ENCODE measurements at regions not wholly inside any gene's neighbourhood (a gene's known extent, or its start where the extent isn't known, plus 50 kb on each side); places are given as distances from the start of the nearest gene placed in this dataset.

DNA sequence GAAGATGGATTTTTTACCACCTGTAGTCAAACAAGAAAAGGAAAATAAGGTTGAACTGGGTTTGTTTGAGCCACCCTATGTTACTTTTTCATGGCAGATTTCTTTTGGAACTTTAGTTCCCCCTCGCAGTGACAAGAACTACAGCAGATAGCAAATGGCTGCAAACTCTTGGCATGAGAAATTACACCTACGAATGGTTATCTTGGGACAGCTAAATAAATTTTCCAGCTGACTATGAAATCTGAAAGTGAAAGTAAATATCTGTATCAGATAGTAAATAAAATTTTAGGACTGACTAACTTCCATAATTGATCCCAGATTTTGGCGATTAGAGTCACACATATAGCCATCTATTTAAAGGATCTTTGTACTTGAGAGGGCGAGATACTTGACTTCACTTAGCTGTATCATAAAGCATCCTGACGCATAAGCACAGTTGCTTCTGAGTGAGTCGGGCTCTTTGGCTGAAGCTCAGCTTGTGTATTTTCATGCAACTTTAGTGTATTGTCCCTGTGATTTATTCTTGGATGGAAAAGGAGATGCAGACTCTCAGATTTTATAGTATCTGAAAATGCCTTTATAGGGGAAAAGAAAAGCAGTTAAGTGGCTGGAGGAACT is 125.3 kb upstream of the B3GAT2 start:
- Histone ChIP-seq H3K4me2 (ENCODE audit: low read length) (no peak overlapping the region), H3K9me3 (ENCODE audit: control insufficient read depth, insufficient read depth, low read length) (no peaks in the 10 kb centered on the region), H3K27me3 (ENCODE audit: control insufficient read depth, low read length) (no peaks in the 10 kb centered on the region), H3K9me2 (replicated peaks; ENCODE audit: control insufficient read depth, low read length) (no peaks in the 10 kb centered on the region), H3K4me3 (ENCODE audit: low read length) (no peak overlapping the region), H4K20me1 (ENCODE audit: control insufficient read depth, insufficient read depth, low read depth, low read length) (no peaks in the 10 kb centered on the region), H3K4me1 (ENCODE audit: control insufficient read depth, low read length) (no peaks in the 10 kb centered on the region), H3K27ac (ENCODE audit: low read depth, low read length) (no peak overlapping the region), H3K79me2 (ENCODE audit: control insufficient read depth, low read length) (no peaks in the 10 kb centered on the region), H3F3A (ENCODE audit: control insufficient read depth, insufficient read depth) (no peaks in the 10 kb centered on the region), H3K36me3 (ENCODE audit: control insufficient read depth, low read length) (no peaks in the 10 kb centered on the region)
- no peak for TF ChIP-seq CTCF (IDR thresholded peaks at IDR 0.05; ENCODE audit: low read depth, low read length, poor library complexity, severe bottlenecking)
- no peak for TF ChIP-seq EZH2phosphoT487 (IDR thresholded peaks at IDR 0.05; ENCODE audit: borderline replicate concordance, low read length)

- Histone ChIP-seq H3K4me3 (ENCODE audit: low read length) (no peak overlapping the region), H3K9me2 (replicated peaks; ENCODE audit: control insufficient read depth, low read length) (no peaks in the 10 kb centered on the region), H3K79me2 (ENCODE audit: control insufficient read depth, low read length) (no peaks in the 10 kb centered on the region), H3K4me2 (ENCODE audit: low read length) (no peak overlapping the region), H3K9me3 (ENCODE audit: control insufficient read depth, insufficient read depth, low read length) (no peaks in the 10 kb centered on the region), H3K4me1 (ENCODE audit: control insufficient read depth, low read length) (no peaks in the 10 kb centered on the region), H3K27ac (ENCODE audit: low read depth, low read length) (no peak overlapping the region), H3K27me3 (ENCODE audit: control insufficient read depth, low read length) (no peaks in the 10 kb centered on the region), H3K36me3 (ENCODE audit: control insufficient read depth, low read length) (no peaks in the 10 kb centered on the region), H3F3A (ENCODE audit: control insufficient read depth, insufficient read depth) (no peaks in the 10 kb centered on the region), H4K20me1 (ENCODE audit: control insufficient read depth, insufficient read depth, low read depth, low read length) (no peaks in the 10 kb centered on the region)
- TF ChIP-seq EZH2phosphoT487 (IDR thresholded peaks at IDR 0.05; ENCODE audit: borderline replicate concordance, low read length) = no peak
- no peak for TF ChIP-seq CTCF (IDR thresholded peaks at IDR 0.05; ENCODE audit: low read depth, low read length, poor library complexity, severe bottlenecking)
Observed at GRCh38 chr6:71083308-71083820, 126.5 kb upstream of the B3GAT2 start.

- no peaks in the 10 kb centered on the region for H3K36me3 ChIP-seq (ENCODE audit: control insufficient read depth, low read length)
- no peak overlapping the region for H3K27ac ChIP-seq (ENCODE audit: low read depth, low read length)
- no peaks in the 10 kb centered on the region for H3F3A ChIP-seq (ENCODE audit: control insufficient read depth, insufficient read depth)
- H3K79me2 ChIP-seq (ENCODE audit: control insufficient read depth, low read length) = no peaks in the 10 kb centered on the region
- H3K4me2 ChIP-seq (ENCODE audit: low read length) = no peak overlapping the region
- TF ChIP-seq EZH2phosphoT487 (IDR thresholded peaks at IDR 0.05; ENCODE audit: borderline replicate concordance, low read length) (no peak), CTCF (IDR thresholded peaks at IDR 0.05; ENCODE audit: low read depth, low read length, poor library complexity, severe bottlenecking) (no peak)
- no peaks in the 10 kb centered on the region for H3K9me2 ChIP-seq (replicated peaks; ENCODE audit: control insufficient read depth, low read length)
- H3K27me3 ChIP-seq (ENCODE audit: control insufficient read depth, low read length) = no peaks in the 10 kb centered on the region
- no peak overlapping the region for H3K4me3 ChIP-seq (ENCODE audit: low read length)
- H4K20me1 ChIP-seq (ENCODE audit: control insufficient read depth, insufficient read depth, low read depth, low read length) = no peaks in the 10 kb centered on the region
- H3K4me1 ChIP-seq (ENCODE audit: control insufficient read depth, low read length) = no peaks in the 10 kb centered on the region
- no peaks in the 10 kb centered on the region for H3K9me3 ChIP-seq (ENCODE audit: control insufficient read depth, insufficient read depth, low read length)
Observed at GRCh38 chr6:71088166-71088565, 131.3 kb upstream of the B3GAT2 start.
